Limb (tissue), 2 donors: ENCODE measurements at regions not wholly inside any gene's neighbourhood (a gene's known extent, or its start where the extent isn't known, plus 50 kb on each side); places are given as distances from the start of the nearest gene placed in this dataset.

ENCODE experiments used
- DNase-seq, 2 donors: peaks; one replicate each; pipeline ENCODE4 v3.0.0-alpha.2; 2016; ENCODE audit errors: extremely low spot score in 2 of 2

DNA sequence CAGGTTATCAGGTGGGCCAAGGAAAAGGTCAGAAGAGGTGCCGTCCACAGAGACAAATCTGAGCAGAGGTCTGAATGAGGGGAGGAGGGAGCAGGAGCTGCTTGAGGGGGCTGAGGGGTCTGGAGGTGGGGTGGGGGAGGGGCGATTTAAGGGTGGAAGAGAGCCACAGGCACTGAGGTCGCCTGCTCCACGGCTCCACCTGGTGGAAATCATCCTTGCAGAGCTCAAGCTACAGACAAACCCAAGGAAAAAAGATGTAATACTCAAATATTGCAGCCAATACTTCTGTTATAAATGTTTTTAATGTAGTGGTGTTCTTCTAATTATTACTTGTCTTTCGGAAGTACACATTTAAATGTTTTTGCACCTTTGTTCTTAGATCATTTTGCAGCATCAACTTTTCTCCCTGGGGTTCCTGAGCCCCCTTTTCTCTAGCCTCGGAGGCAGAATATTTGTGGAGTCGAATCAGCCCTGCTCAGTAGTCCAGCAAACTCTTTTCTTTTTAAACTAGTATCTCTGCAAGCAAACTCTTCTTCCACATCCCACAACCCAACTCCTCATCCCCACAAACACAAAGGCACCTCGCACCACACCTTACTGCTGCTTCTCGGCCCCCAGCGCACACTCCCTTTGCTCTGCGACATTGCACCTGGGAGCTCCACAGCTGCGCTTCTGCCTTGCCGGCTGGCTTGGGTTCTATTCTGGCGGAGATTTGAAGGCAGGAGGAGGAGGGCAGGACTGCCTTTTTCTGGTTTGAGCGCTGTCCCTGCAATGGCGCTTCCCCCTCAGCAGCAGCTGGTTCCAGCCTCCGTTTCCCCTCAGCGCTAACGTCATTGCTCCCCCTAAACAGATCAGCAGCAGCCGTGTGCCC, 51.0 kb upstream of the TFAP2A start:
- peak in 1 of 2 donors; percentile 52 for DNase-seq
